Dedifferentiated amniotic fluid mesenchymal stem cell (primary cell): ENCODE measurements at regions not wholly inside any gene's neighbourhood (a gene's known extent, or its start where the extent isn't known, plus 50 kb on each side); places are given as distances from the start of the nearest gene placed in this dataset.

Source experiments
- DNase-seq: peaks from one replicate; pipeline ENCODE4 v3.0.0-alpha.2; 2016; ENCODE audit errors: extremely low spot score

DNA sequence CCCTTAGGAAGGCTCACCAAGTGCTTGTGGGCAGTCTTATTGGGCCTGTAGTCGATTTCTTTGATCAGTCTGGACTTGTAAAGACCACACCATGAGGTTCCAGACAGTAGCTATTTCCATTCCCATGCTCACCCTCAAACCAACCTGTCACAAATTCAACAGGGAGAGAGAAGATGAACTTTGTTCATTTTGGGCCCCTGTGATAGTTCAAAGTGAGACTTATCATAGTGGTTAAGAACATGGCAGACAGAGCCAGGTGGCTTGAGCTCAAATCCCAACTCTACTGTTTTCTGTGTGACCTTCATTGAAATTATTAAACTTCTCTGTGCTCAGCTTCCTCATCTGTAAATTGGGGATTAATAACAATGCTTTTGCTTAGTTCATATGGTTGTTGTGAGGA lies 53.9 kb upstream of the CTLA4 start:
- DNase-seq: no peak

DNA sequence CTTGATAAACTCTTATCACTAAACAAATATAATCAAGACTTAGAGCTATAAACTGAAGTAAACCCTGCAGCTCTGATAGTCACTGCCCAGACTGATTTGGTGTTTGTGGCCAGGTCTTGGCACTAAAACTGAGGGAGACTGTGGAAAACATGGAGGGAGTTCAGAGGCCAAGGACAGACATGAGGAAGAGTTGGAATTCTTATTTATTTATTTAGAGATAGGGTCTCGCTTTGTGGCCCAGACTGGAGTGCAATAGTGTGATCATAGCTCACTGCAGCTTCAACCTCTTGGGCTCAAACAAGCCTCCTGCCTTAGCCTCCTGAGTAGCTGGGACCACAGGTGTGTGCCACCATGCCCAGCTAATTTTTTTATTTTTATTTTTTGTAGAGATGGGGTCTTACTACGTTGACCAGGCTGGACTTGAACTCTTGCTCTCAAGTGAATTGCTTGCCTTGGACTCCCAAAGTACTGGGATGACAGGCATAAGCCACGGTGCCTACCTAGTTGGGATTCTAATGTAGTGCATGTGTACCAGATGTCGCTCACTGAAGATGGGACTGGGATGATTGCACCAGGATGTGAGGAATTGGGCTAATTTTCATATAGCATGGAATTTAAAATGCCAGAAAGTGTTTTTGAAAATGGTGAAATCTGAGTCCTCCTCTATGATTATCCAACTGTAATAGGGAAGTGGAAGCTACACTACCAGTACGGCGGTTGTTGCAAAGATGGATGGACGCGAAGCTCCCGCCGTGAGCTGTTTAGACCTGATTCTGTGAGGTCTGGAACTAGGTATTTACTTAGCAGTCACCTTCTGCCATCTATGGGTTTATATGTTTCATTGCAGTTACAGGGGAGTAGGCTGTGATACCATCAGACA lies 52.7 kb upstream of the CTLA4 start:
- peak; percentile 84 for DNase-seq

DNA sequence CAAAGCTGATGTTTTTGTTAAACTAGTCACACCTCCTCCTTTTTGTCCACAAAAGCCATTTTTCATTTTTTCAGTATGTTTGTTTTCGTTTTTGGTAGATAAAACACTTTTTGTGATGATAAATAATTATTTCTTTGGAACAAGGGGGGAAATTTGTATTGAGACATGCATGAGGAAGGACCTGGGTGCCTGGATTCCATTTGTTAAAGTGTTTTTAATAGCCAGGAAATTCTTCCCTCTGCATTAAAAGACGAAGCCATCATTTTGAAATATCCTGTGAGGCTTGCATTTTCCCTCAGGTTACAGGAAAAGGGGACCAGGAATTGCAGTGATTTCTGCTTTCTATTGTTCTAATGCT lies 52.1 kb upstream of the CTLA4 start:
- DNase-seq: no peak

DNA sequence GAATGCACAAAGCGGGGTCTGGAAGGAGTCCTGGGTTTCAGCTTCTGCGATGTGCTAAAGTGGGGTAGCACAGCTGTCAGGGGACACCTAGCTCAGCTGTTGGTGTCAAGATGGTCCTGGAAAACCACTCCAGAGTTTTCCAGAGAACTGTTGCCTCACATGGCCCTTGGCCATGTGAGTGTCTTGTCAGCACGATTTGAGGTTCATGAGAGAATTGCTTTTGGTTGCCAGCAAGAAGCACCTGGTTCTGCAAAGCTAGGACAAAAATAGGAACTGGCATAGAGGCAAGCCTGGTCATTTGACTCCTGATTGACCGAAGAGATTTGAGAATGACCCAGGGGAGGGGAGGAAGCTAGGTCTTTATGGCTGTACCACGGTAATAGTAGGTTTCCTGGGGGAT lies 50.4 kb upstream of the CTLA4 start:
- no peak for DNase-seq
